BLaER1 treated with 17β-estradiol and CSF1 and Interleukin-3, amounts not matched to agents 10 nM and 100 nM (cell line): ENCODE measurements at regions not wholly inside any gene's neighbourhood (a gene's known extent, or its start where the extent isn't known, plus 50 kb on each side); places are given as distances from the start of the nearest gene placed in this dataset.

Experiments used
- H3K27ac ChIP-seq, 11 experiments: shearing (Covaris generic); formaldehyde crosslinking; 2 replicates each; pipeline ENCODE4 v1.8.1; 2022
- H3K27me3 ChIP-seq, 11 experiments: shearing (Covaris generic); formaldehyde crosslinking; 2 replicates each; pipeline ENCODE4 v1.8.1; 2022
- H3K36me3 ChIP-seq, 11 experiments: shearing (Covaris generic); formaldehyde crosslinking; 2 replicates each; pipeline ENCODE4 v1.8.1; 2022
- H3K4me1 ChIP-seq, 10 experiments: shearing (Covaris generic); formaldehyde crosslinking; 2 replicates each; pipeline ENCODE4 v1.8.1; 2022
- H3K4me2 ChIP-seq, 11 experiments: shearing (Covaris generic); formaldehyde crosslinking; 2 replicates each; pipeline ENCODE4 v1.8.1; 2022
- H3K4me3 ChIP-seq, 10 experiments: shearing (Covaris generic); formaldehyde crosslinking; 2 replicates each; pipeline ENCODE4 v1.8.1; 2022
- H3K9ac ChIP-seq, 11 experiments: shearing (Covaris generic); formaldehyde crosslinking; 2 replicates each; pipeline ENCODE4 v1.8.1; 2022
- H3K9me3 ChIP-seq, 11 experiments: shearing (Covaris generic); formaldehyde crosslinking; replicated peaks in 1 of 11; 2 replicates each; pipeline ENCODE4 v1.8.1; 2022
- H4K20me1 ChIP-seq, 11 experiments: shearing (Covaris generic); formaldehyde crosslinking; 2 replicates each; pipeline ENCODE4 v1.8.1; 2022
- Cebpa-rat ChIP-seq, 11 experiments: shearing (Covaris generic); IDR thresholded peaks; 2 replicates each; pipeline ENCODE4 v1.8.1; 2022

DNA sequence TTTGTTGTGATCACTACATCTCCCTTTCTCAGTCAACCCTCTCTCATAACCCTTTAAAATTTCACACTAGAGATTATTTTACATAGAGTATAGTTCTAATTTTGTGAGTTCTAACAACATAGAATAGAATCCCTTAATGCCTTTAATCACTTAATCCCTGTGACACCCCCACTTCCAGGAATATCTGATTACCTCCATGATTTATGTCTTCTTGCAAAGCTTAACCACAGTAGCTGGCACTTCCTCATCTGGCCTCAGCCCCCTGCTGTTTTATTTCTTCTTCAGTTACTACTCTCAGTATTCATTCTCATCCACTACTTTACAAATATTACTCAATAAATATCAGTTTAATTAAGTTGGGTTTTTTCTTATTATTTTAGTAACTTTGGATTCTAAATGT lies 340.9 kb downstream of the CENPC start:
- Histone ChIP-seq H3K4me1 (no peaks in the 10 kb centered on the region), H3K36me3 (no peaks in the 10 kb centered on the region), H3K27me3 (no peaks in the 10 kb centered on the region), H4K20me1 (no peaks in the 10 kb centered on the region), H3K9ac (no peak overlapping the region), H3K9me3 (no peaks in the 10 kb centered on the region), H3K4me3 (no peak overlapping the region), H3K27ac (no peak overlapping the region), H3K4me2 (no peak overlapping the region)
- TF ChIP-seq Cebpa-rat (IDR thresholded peaks at IDR 0.05): no peak

DNA sequence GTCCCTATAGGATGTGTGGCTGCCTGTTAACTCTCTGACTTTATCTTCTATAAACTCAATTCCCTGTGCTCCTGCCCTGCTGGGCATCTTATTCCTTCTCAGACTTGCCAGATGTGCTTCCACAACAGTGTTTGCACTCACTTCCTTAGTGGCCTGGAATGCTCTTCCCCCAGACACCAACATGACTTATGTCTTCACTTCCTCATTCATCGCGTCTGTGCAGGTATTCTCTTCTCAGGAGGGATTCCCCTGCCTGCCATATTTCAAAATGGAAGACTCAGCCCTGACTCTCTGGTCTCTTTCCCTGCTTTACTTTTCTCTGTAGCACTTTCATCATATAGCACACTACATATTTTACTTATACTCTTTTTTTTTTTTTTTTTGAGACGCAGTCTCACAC lies 344.0 kb downstream of the CENPC start:
- Histone ChIP-seq H3K4me2 (no peak overlapping the region), H3K36me3 (no peaks in the 10 kb centered on the region), H3K4me1 (no peaks in the 10 kb centered on the region), H3K9ac (no peak overlapping the region), H3K27me3 (no peaks in the 10 kb centered on the region), H3K4me3 (no peak overlapping the region), H3K27ac (no peak overlapping the region), H3K9me3 (no peaks in the 10 kb centered on the region), H4K20me1 (no peaks in the 10 kb centered on the region)
- TF ChIP-seq Cebpa-rat (IDR thresholded peaks at IDR 0.05): no peak

DNA sequence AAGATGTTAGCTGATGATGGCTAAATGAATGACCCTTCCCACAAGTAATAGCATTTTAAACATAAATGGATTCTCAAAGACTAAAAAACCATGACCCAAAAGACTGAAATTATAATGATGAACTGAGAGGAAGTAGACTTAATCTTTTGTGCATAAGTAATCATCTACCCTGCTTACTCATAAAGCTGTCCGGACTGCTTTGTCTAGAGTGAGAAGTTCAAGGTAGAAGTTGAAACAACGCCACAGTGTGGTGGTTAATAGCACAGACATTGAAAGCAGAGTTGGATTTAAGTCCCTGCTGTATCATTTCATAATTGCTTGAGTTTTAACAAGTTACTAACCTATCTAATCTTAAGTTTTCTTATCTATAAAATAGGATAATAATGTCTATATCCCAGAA lies 346.6 kb downstream of the CENPC start:
- Histone ChIP-seq H3K4me3 (no peak overlapping the region), H3K9ac (no peak overlapping the region), H3K4me2 (no peak overlapping the region), H3K27me3 (no peaks in the 10 kb centered on the region), H3K4me1 (no peaks in the 10 kb centered on the region), H3K27ac (no peak overlapping the region), H3K36me3 (no peaks in the 10 kb centered on the region), H3K9me3 (no peaks in the 10 kb centered on the region), H4K20me1 (no peaks in the 10 kb centered on the region)
- TF ChIP-seq Cebpa-rat (IDR thresholded peaks at IDR 0.05): no peak

DNA sequence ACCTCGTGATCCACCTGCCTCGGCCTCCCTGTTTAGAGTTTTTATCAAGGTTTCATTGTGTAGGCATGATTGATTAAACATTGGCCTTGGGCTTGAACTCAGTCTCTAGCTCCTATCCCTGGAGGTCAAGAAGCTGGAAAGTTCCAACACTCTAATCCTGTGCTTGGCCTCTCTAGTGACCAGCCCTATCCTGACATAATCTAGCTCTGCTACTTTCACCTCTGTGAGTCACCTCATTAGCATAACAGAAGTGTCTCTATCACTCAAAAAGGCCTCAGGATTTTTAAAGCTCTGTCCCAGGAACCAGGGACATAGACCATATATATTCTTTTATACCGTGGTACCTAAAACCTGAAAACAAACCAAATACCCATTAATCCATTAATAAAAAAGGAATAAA lies 377.5 kb downstream of the CENPC start:
- no peak overlapping the region for H3K4me2 ChIP-seq
- no peaks in the 10 kb centered on the region for H4K20me1 ChIP-seq
- no peak for TF ChIP-seq Cebpa-rat (IDR thresholded peaks at IDR 0.05)
- no peak overlapping the region for H3K9ac ChIP-seq
- no peaks in the 10 kb centered on the region for H3K4me1 ChIP-seq
- H3K4me3 ChIP-seq: no peak overlapping the region
- no peaks in the 10 kb centered on the region for H3K36me3 ChIP-seq
- H3K9me3 ChIP-seq: no peaks in the 10 kb centered on the region
- no peak overlapping the region for H3K27ac ChIP-seq
- no peaks in the 10 kb centered on the region for H3K27me3 ChIP-seq

DNA sequence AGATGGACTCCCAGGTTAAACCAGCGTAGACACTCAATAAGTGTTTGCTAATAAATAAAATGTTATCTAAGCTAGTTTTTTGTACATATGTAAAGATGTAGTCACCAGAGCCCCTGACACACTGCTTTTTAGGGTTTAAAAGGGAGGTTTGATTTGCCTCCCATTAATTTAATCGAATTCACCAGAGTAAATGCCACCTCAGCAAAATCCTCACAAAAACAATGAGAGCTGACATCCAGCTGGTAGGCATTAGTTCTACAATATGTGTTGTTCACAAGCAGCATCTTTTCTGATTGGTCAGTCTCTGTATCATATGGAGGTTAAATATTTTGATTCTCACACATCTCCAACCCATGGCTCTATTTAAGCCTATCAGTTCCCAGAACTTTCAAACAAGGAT lies 382.6 kb downstream of the CENPC start:
- no peaks in the 10 kb centered on the region; a peak in 1 of 20 replicates for H3K4me1 ChIP-seq
- no peaks in the 10 kb centered on the region for H4K20me1 ChIP-seq
- no peak for TF ChIP-seq Cebpa-rat (IDR thresholded peaks at IDR 0.05)
- H3K4me3 ChIP-seq: no peak overlapping the region
- no peak overlapping the region for H3K27ac ChIP-seq
- no peak overlapping the region for H3K9ac ChIP-seq
- no peaks in the 10 kb centered on the region for H3K27me3 ChIP-seq
- H3K36me3 ChIP-seq: no peaks in the 10 kb centered on the region
- no peaks in the 10 kb centered on the region for H3K9me3 ChIP-seq
- no peak overlapping the region for H3K4me2 ChIP-seq

DNA sequence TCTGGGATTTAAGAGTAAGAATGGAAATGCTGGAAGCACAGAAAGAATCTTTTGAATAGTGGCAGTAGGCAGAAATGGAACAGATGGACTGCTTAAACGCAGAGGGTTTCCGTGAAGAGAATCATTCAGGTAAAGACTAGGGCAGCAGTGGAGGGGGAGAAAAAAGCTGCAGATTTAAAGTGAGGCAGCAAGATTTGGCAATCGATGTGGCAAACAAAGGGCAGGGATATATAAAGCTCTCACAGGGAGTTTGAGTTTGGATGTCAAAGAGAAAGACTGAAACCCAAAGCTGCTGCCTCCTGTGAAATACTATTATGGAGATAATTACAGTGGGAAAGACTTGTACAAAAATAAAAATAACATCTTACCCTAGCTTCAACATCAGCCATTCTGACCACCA lies 384.0 kb downstream of the CENPC start:
- no peak overlapping the region for H3K4me2 ChIP-seq
- H4K20me1 ChIP-seq: no peaks in the 10 kb centered on the region
- H3K9me3 ChIP-seq: no peaks in the 10 kb centered on the region
- no peaks in the 10 kb centered on the region for H3K36me3 ChIP-seq
- H3K9ac ChIP-seq: no peak overlapping the region
- H3K27me3 ChIP-seq: no peaks in the 10 kb centered on the region
- H3K27ac ChIP-seq: no peak overlapping the region
- TF ChIP-seq Cebpa-rat (IDR thresholded peaks at IDR 0.05): no peak
- no peak overlapping the region for H3K4me3 ChIP-seq
- no peaks in the 10 kb centered on the region; a peak in 1 of 20 replicates for H3K4me1 ChIP-seq

DNA sequence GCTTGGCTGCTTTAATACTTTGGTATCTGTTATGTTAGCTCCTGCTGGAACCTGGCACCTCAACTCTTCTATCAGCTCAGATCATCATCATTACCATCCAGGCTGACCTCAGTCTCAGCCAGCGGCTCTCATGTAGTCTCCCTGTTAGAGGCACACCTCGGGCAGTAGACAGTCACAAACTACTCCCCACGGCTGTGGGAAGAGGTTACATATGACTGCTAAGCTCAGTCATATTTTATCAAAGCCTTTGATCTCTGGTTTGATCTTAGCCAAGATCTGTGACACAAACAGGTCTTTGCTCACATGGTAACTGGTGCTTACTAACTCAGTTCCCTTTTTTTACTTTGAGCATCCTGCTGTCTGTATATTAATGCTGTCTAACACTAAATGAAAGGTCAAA lies 384.9 kb downstream of the CENPC start:
- TF ChIP-seq Cebpa-rat (IDR thresholded peaks at IDR 0.05): no peak
- no peaks in the 10 kb centered on the region for H4K20me1 ChIP-seq
- no peaks in the 10 kb centered on the region for H3K9me3 ChIP-seq

DNA sequence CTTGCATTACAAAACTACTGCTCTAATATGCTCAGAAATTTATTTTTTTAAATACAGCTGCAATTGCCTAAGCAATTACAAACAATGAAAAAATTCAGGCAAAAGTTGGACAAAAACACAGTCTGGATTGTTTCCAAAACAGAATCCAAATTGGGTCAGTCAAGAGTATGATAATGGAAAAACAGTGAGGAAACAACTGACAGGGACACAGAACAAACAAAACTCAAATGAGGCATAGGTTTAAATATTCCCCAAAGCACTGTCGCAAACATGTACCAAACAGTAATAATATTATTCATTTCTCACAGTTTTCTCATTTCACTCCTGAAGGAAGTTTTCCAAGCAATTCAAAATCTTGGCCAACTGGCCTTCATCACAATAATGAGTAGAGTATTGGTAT lies 386.6 kb downstream of the CENPC start:
- H3K36me3 ChIP-seq: no peaks in the 10 kb centered on the region
- H4K20me1 ChIP-seq: no peaks in the 10 kb centered on the region
- no peak overlapping the region for H3K4me2 ChIP-seq
- H3K27me3 ChIP-seq: no peaks in the 10 kb centered on the region
- H3K27ac ChIP-seq: no peak overlapping the region
- H3K9me3 ChIP-seq: no peaks in the 10 kb centered on the region
- no peak overlapping the region for H3K9ac ChIP-seq
- no peak for TF ChIP-seq Cebpa-rat (IDR thresholded peaks at IDR 0.05)
- no peaks in the 10 kb centered on the region; a peak in 1 of 20 replicates for H3K4me1 ChIP-seq
- no peak overlapping the region for H3K4me3 ChIP-seq

More for the DNA sequence above, 384.9 kb downstream of the CENPC start:
- Histone ChIP-seq H3K27ac (no peak overlapping the region; a peak in 1 of 22 replicates), H3K36me3 (no peaks in the 10 kb centered on the region), H3K4me1 (no peaks in the 10 kb centered on the region; a peak in 1 of 20 replicates), H3K4me3 (no peak overlapping the region), H3K4me2 (no peak overlapping the region), H3K27me3 (no peaks in the 10 kb centered on the region), H3K9ac (no peak overlapping the region)

DNA sequence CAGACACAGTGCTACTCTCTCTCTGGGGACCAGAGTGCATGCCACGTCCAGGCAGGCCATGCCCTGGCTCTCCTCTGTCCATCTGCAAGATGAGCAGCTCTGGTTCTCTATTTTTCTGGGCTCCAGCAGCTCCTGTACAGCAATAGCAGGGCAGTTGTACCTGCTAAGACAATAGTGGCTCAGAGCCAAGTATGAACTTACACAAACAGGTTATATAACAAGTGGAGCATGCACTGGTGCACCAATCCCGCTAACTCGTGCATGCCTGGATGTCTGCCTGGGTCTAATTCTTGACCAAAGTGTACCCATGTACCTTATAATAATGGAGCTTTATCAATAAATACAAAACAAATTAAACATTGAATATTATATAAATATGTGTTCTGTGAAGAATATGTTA lies 392.3 kb downstream of the CENPC start:
- H3K27me3 ChIP-seq: no peaks in the 10 kb centered on the region
- H4K20me1 ChIP-seq: no peaks in the 10 kb centered on the region
- no peak overlapping the region for H3K9ac ChIP-seq
- H3K36me3 ChIP-seq: no peaks in the 10 kb centered on the region
- peaks cover 0 to 12% (median 0%) of the 10 kb centered on the region in 11 experiments; a peak in 4 of 22 replicates for H3K9me3 ChIP-seq
- H3K4me2 ChIP-seq: no peak overlapping the region
- no peak overlapping the region for H3K27ac ChIP-seq
- no peak overlapping the region for H3K4me3 ChIP-seq
- H3K4me1 ChIP-seq: no peaks in the 10 kb centered on the region; a peak in 1 of 20 replicates
- TF ChIP-seq Cebpa-rat (IDR thresholded peaks at IDR 0.05): no peak

DNA sequence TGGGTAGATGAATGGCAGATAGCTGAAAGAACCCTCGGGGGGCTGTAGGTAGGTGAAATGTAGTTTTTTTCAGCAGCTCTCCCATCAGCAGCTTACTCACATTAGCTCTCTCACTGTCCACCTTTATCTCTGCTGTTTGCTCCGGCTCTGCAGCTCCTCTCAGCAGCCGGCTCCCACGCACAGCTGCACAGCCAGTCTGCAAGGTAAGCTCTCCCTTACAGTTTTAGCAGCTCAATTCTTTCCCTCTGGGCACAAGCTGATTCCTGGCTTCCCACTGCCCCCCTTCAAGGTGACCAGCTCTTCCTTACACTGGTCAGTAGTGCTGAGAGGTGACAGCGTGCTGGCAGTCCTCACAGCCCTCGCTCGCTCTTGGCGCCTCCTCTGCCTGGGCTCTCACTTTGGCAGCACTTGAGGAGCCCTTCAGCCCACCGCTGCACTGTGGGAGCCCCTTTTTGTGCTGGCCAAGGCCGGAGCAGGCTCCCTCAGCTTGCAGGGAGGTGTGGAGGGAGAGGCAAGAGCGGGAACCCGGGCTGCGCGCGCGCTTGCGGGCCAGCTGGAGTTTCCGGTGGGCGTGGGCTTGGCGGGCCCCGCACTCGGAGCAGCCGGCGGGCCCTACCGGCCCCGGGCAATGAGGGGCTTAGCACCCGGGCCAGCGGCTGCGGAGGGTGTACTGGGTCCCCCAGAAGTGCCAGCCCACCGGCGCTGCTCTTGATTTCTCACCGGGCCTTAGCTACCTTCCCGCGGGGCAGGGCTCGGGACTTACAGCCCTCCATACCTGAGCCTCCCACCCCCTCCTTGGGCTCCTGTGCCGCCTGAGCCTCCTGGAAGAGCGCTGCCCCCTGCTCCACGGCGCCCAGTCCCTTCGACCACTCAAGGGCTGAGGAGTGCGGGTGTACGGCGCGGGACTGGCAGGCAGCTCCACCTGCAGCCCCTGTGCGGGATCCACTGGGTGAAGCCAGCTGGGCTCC lies 393.6 kb downstream of the CENPC start:
- no peak overlapping the region for H3K9ac ChIP-seq
- H3K4me2 ChIP-seq: no peak overlapping the region

More for the DNA sequence above, 393.6 kb downstream of the CENPC start:
- TF ChIP-seq Cebpa-rat (IDR thresholded peaks at IDR 0.05): no peak
- no peak overlapping the region for H3K4me3 ChIP-seq
- no peaks in the 10 kb centered on the region for H4K20me1 ChIP-seq
- H3K27ac ChIP-seq: no peak overlapping the region
- no peaks in the 10 kb centered on the region for H3K27me3 ChIP-seq
- H3K9me3 ChIP-seq: peaks cover 0 to 12% (median 0%) of the 10 kb centered on the region in 11 experiments; a peak in 4 of 22 replicates
- no peaks in the 10 kb centered on the region for H3K4me1 ChIP-seq
- no peaks in the 10 kb centered on the region for H3K36me3 ChIP-seq
